ENCODE measurements at regions not wholly inside any gene's neighbourhood (a gene's known extent, or its start where the extent isn't known, plus 50 kb on each side); places are given as distances from the start of the nearest gene placed in this dataset.

DNA sequence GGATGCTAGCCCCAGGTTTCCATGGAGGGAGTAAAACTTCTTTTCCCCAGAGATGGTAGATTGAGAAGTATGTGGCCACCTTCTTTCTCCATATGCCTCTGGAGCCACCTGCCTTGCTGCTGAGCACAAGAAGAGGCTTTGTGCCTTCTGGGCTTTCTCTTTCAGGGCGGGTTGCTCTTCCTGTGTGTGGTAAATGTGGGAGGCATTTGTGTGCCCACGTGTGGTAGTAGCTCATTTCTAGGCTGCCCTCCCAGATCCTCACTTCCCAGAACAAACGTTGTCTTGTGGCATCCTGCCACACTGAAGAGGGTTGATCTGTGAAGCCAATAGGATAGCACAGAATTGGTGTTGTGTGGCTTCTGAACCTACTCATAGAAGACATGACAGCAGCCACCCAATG, 342.0 kb upstream of the PODXL start:
- DNase-seq (ENCODE audit: low read depth): no peak

- DNase-seq (ENCODE audit: low read depth): no peak
Measured at GRCh38 chr7:131897790-131898165, 341.4 kb upstream of the PODXL start.

DNA sequence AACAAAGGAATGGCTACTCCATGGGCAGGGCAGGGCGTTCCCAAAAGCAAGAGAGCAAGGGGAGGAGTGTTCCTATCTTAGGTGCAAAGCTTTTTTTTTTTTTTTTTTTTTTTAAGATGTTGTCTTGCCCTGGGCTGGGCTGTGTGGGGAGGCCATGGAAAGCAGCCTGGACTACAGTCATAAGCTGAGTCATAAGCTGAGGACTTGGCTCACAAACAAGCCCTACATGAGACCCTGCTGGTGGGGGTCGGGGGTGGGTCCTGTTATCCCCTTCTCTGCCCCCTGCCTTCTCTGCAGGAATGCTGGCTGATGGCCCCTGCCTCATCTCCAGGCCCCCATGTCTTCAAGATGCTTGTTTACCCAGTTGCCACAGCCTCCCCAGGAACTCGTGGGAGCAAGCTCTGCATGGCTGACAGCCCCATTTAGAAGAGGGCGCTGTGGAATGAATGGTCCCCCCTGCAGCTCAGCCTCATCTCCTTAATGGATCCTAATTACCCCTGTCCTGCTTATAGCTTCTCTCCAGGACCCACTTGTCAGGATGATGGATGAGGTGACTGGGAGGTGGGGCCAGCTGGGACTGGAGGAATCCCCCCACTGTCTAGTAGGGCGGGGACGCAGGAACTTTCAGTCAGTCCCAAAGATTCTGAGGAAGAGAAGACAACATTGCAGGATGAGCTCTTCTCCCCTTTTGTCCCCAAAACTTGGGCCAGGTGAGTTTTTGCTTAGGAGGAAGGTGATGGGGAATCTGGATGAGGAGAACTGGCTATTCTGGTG, 340.8 kb upstream of the PODXL start:
- no peak for DNase-seq (ENCODE audit: low read depth)

- DNase-seq (ENCODE audit: low read depth): no peak
Measured at GRCh38 chr7:131896165-131896863, 339.9 kb upstream of the PODXL start.

DNA sequence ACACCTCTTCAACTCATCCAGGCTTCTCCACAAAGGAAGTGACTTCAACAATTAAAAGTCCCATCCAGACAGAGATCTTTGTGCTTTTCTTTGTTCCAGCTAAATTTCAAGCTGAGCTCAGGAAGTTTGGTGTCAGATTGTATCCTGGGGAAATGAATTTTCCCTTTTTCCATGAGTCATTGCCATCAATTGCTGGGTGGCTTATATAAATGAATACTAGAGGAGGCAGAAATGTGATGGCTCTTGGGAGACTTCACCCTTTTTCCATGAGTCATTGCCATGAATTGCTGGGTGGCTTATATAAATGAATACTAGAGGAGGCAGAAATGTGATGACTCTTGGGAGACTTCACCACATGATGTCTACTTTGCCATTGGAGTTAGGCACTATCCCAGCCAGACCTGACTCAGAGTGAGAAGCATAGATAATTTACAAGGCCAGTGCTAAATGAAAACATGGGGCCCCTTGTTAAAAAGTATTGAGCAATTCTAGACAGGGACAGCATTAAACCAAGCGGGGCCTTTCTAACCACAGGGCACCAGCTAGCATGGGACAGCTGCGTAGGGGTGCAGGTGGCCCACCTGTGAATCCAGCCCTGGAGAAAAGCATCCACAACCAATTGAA, 339.2 kb upstream of the PODXL start:
- DNase-seq (ENCODE audit: low read depth): no peak

- DNase-seq (ENCODE audit: low read depth): no peak
Measured at GRCh38 chr7:131893631-131894340, 337.4 kb upstream of the PODXL start.

DNA sequence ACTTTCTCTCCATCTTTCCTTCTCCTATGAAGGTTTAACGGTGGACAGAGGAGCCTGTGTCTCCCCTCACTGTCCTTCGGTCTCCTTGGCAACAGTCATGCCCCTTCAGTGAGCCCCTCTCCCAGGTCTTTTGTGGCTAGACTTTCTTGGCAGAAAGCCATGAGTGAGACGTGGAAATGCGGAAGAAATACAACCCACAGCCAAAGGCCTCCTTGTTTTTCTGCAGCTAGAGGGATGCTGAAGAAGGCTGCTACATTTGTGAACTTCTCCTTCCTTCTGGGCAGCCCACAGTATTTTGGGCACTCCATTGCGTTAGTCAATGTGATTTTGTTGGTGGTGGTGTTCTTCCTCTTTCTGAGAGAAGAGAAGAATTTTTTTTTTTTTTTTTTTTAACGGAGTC, 333.7 kb upstream of the PODXL start:
- DNase-seq (ENCODE audit: low read depth): no peak

DNA sequence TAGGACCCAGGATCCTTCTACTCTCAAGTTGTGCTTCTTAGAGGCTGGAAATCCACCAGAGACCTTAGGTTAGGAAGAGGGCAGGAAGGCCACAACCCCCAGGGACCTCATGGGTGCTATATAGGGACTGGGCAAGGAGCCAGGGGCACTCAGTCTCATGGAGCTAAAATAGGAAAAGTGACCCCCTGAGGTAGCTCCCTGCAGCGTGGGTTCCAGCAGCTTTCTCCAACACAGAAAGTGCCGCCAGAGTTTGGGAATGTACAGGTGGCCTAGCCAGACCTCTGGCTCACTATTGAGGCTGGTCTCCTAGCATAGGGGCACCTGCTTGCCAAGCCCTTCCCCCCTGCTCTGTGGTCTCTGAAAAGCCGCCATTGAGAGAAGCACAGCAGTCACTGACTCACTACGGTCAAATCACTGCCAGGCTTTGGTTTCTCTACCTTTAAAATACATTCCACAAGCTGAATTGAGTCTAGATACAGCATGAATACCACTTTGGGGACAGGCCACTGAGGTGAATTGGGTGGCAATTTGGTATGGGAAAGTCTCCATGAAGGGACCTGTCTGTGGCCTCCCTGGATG, 333.2 kb upstream of the PODXL start:
- no peak for DNase-seq (ENCODE audit: low read depth)

GRCh38 chr7:131883769-131884168, 327.3 kb upstream of the PODXL start:
- no peak for DNase-seq (ENCODE audit: low read depth)

DNA sequence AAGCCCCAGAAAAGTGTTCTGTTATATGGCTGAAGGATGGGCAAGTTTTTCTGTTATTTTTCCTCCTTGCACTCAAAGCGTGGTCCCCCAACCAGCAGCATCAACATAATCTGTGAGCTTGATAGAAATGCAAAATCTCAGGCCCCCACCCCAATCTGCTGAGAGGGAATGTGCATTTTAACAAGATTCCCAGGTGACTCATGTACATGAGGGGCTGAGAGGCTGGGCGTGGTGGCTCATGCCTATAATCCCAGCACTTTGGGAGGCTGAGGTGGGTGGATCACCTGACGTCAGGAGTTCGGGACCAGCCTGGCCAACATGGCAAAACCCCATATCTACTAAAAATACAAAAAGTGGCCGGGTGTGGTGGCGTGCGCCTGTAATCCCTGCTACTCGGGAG, 326.8 kb upstream of the PODXL start:
- no peak for DNase-seq (ENCODE audit: low read depth)

- no peak for DNase-seq (ENCODE audit: low read depth)
Measured at GRCh38 chr7:131882321-131882720, 325.9 kb upstream of the PODXL start.

- no peak for DNase-seq (ENCODE audit: low read depth)
Measured at GRCh38 chr7:131880078-131880477, 323.6 kb upstream of the PODXL start.

DNA sequence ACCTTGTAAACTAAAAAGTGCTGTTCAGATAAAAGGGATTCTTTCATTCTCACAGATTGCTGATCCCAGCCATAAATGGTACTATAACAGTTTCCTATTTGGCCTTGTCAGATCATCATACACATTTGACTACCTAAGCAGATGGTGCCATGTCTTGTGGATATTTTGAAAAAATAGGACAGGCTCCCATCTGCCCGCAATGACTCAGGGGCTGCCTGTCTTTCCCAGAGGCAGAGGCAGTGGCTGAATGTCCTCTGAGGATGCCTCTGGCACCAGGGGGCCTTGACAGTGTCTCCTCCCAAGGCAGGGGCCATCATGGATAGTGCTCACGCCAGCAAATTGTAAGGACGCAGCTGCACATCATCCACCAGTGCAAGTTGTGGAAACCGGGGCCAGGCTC, 323.0 kb upstream of the PODXL start:
- DNase-seq (ENCODE audit: low read depth): no peak

GRCh38 chr7:131878777-131879176, 322.3 kb upstream of the PODXL start:
- no peak for DNase-seq (ENCODE audit: low read depth)

DNA sequence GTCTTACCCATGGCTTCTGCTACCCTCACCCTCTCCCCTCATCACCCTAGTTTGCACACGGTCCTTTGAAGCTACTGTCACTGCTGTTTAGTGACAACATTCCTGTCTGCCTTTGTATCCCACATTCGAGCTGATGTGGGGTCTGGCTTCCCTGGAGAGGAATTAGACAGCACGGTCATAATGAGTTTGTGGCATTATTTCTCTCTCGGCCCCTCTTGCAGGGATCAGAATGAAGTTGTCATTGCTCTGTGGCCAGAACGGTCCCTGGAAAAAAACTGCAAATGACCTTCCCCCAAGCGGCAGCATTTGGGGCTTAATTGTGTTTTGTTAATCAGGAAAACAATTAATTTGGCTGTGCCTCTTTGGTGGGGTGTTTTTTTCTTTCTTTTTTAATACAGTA, 317.2 kb upstream of the PODXL start:
- no peak for DNase-seq (ENCODE audit: low read depth)

GRCh38 chr7:131869986-131870385, 313.6 kb upstream of the PODXL start:
- DNase-seq (ENCODE audit: low read depth): no peak

DNA sequence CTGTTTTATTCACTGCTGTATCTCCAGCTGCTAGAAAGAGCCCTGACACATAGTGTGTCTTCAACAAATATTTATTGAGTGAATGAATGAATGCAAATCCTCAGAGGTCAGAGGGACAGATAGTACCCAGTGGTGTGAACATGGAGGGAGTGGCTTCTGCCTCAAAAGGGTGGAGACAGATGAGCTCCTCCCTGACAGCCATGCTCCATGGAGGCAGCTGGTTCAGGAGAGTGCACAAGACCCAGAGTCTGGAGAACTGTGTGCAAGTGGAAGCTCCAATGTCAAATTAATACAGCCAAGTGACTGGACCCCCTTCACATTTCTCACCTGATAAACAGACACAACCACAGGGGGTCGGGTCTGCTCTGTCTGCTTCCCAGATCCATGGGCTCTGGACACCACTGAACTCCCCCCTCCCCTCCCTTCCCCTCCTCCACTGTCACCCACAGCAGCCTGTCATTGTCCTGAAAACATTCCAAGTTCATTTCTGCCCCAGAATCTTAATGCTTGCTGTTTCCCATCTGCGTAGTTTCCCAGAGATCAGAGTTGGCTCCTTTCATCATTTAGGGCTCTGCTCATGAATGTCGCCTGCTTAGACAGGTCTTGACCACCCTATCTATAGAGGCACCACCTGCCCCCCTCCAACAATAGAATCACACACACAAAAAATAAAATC, 312.9 kb upstream of the PODXL start:
- no peak for DNase-seq (ENCODE audit: low read depth)

GRCh38 chr7:131867461-131867860, 311.0 kb upstream of the PODXL start:
- DNase-seq (ENCODE audit: low read depth): no peak

- no peak for DNase-seq (ENCODE audit: low read depth)
Measured at GRCh38 chr7:131865911-131866310, 309.5 kb upstream of the PODXL start.

GRCh38 chr7:131861620-131862346, 305.4 kb upstream of the PODXL start:
- DNase-seq (ENCODE audit: low read depth): no peak

Measured in activated T-cell treated with anti-CD3 and anti-CD28 coated beads for 24 hours (primary cell).